ENCODE measurements at regions not wholly inside any gene's neighbourhood (a gene's known extent, or its start where the extent isn't known, plus 50 kb on each side); places are given as distances from the start of the nearest gene placed in this dataset.

GRCh38 chr3:70546679-70547078 lies 234.2 kb upstream of the MDFIC2 start:
- Histone ChIP-seq H3K27me3 (no peaks in the 10 kb centered on the region), H3K9me3 (no peaks in the 10 kb centered on the region), H3K27ac (no peak overlapping the region), H3K36me3 (no peaks in the 10 kb centered on the region), H3K4me3 (no peak overlapping the region), H3K4me1 (no peaks in the 10 kb centered on the region)
- in situ Hi-C loops (cut with MboI; ENCODE audit: low sequenced_read_pairs in 4 of 4) = loop anchor here (25.0 kb wide), 4 partner anchors 541 to 1116 kb away; partner anchors contain the start of gene FOXP1 (in 1 of the 4)
- TF ChIP-seq CTCF (IDR thresholded peaks at IDR 0.05 in 4 of 5, conservative IDR thresholded peaks at IDR 0.05 in 1 of 5) = no peak
- no peak for TF ChIP-seq POLR2A (IDR thresholded peaks at IDR 0.05)
- no peak for ATAC-seq
- intact Hi-C loops (cut with DNase I; ENCODE audit: low total_unique reads) = no loop called here
- no peak for DNase-seq

- intact Hi-C loops (cut with DNase I; ENCODE audit: low total_unique reads) = no loop called here
- no peaks in the 10 kb centered on the region for H3K4me1 ChIP-seq
- no peaks in the 10 kb centered on the region for H3K27me3 ChIP-seq
- no peak overlapping the region for H3K27ac ChIP-seq
- no peak overlapping the region for H3K4me3 ChIP-seq
- H3K9me3 ChIP-seq = no peaks in the 10 kb centered on the region
- no peaks in the 10 kb centered on the region for H3K36me3 ChIP-seq
- no peak for ATAC-seq
- in situ Hi-C loops (cut with MboI; ENCODE audit: low sequenced_read_pairs in 4 of 4) = loop anchor here (25.0 kb wide), 4 partner anchors 544 to 1119 kb away; partner anchors contain the start of gene FOXP1 (in 1 of the 4)
- TF ChIP-seq POLR2A (IDR thresholded peaks at IDR 0.05) = no peak
- no peak for TF ChIP-seq CTCF (IDR thresholded peaks at IDR 0.05 in 4 of 5, conservative IDR thresholded peaks at IDR 0.05 in 1 of 5)
- DNase-seq = no peak
These were observed 231.1 kb upstream of the MDFIC2 start for GRCh38 chr3:70543493-70543892.

- in situ Hi-C loops (cut with MboI; ENCODE audit: low sequenced_read_pairs in 4 of 4) = loop anchor here (25.0 kb wide), 4 partner anchors 547 to 1122 kb away; partner anchors contain the start of gene FOXP1 (in 1 of the 4)
- ATAC-seq (no peak), DNase-seq (no peak)
- Histone ChIP-seq H3K27ac (no peak overlapping the region), H3K27me3 (no peaks in the 10 kb centered on the region), H3K4me1 (no peaks in the 10 kb centered on the region), H3K9me3 (no peaks in the 10 kb centered on the region), H3K4me3 (no peak overlapping the region), H3K36me3 (no peaks in the 10 kb centered on the region)
- TF ChIP-seq CTCF (IDR thresholded peaks at IDR 0.05 in 4 of 5, conservative IDR thresholded peaks at IDR 0.05 in 1 of 5) (no peak), POLR2A (IDR thresholded peaks at IDR 0.05) (no peak)
- intact Hi-C loops (cut with DNase I; ENCODE audit: low total_unique reads) = no loop called here
These were observed 227.5 kb upstream of the MDFIC2 start for GRCh38 chr3:70539908-70540307.

- Histone ChIP-seq H3K36me3 (no peaks in the 10 kb centered on the region), H3K27me3 (no peaks in the 10 kb centered on the region), H3K4me3 (no peak overlapping the region), H3K4me1 (no peaks in the 10 kb centered on the region), H3K9me3 (no peaks in the 10 kb centered on the region), H3K27ac (no peak overlapping the region)
- no peak for ATAC-seq
- no peak for DNase-seq
- intact Hi-C loops (cut with DNase I; ENCODE audit: low total_unique reads) (loop anchor here (5.0 kb wide), 1 partner anchor 1119 kb away; no protein-coding TSS in a partner anchor), in situ Hi-C loops (cut with MboI; ENCODE audit: low sequenced_read_pairs in 4 of 4) (loop anchor here (25.0 kb wide), 4 partner anchors 554 to 1129 kb away; partner anchors contain the start of gene FOXP1 (in 1 of the 4))
- TF ChIP-seq CTCF (IDR thresholded peaks at IDR 0.05 in 4 of 5, conservative IDR thresholded peaks at IDR 0.05 in 1 of 5) (no peak), POLR2A (IDR thresholded peaks at IDR 0.05) (no peak)
These were observed 220.4 kb upstream of the MDFIC2 start for GRCh38 chr3:70532806-70533205.

All from gastrocnemius medialis (tissue), 4 donors.